PFSK-1 (cell line): ENCODE measurements at regions not wholly inside any gene's neighbourhood (a gene's known extent, or its start where the extent isn't known, plus 50 kb on each side); places are given as distances from the start of the nearest gene placed in this dataset.

Experiments
- FOXP2 ChIP-seq: optimal IDR thresholded peaks from 2 replicates; pipeline ENCODE3; 2011; ENCODE audit warnings: borderline replicate concordance, control low read depth, inconsistent platforms; ENCODE audit not compliant: insufficient read depth; ENCODE audit errors: extremely low read length, extremely low read depth
- POLR2AphosphoS5 ChIP-seq: IDR thresholded peaks from 2 replicates; pipeline ENCODE4 v1.6.1; 2012; ENCODE audit warnings: low read depth, mild to moderate bottlenecking, control low read depth, low read length, moderate library complexity
- SIN3A ChIP-seq: IDR thresholded peaks from 2 replicates; pipeline ENCODE4 v1.6.1; 2012; ENCODE audit warnings: mild to moderate bottlenecking, low read length, moderate library complexity, borderline replicate concordance; ENCODE audit not compliant: insufficient read depth
- TAF1 ChIP-seq: IDR thresholded peaks from 2 replicates; pipeline ENCODE4 v1.6.1; 2012; ENCODE audit warnings: low read length, control low read depth, borderline replicate concordance; ENCODE audit not compliant: insufficient read depth
- TF ChIP-seq, protein P1 (sequence below), 2 experiments: IDR thresholded peaks; 2 replicates each; pipeline versions ENCODE4 v1.6.1 to v1.8.0; 2011 to 2012; ENCODE audit warnings: low read depth in 2 of 2, low read length in 2 of 2, control low read depth in 1 of 2, inconsistent platforms in 1 of 2, mild to moderate bottlenecking in 1 of 2, moderate library complexity in 1 of 2; ENCODE audit not compliant: insufficient read depth in 1 of 2

DNA sequence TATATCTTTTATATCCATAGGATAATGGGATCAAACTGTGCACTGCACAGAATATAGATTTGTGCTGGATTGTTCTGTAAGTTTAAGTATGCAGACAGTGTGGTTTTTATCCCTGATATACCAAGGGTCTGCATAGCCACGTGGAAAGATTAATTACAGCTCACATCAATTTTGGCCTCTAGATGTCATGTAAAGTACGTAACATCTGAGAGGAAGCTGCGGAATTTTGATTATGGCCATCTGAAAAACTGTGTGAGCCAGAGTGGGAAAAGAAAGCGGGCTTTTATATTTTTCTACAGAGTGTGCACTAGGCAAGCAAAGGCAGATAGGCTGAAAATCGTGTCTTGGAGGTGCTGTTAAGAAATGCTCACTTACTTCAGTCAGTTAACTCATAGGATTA, 562.7 kb downstream of the GBE1 start:
- TF ChIP-seq POLR2AphosphoS5: no peak
- TF ChIP-seq, protein P1, sequence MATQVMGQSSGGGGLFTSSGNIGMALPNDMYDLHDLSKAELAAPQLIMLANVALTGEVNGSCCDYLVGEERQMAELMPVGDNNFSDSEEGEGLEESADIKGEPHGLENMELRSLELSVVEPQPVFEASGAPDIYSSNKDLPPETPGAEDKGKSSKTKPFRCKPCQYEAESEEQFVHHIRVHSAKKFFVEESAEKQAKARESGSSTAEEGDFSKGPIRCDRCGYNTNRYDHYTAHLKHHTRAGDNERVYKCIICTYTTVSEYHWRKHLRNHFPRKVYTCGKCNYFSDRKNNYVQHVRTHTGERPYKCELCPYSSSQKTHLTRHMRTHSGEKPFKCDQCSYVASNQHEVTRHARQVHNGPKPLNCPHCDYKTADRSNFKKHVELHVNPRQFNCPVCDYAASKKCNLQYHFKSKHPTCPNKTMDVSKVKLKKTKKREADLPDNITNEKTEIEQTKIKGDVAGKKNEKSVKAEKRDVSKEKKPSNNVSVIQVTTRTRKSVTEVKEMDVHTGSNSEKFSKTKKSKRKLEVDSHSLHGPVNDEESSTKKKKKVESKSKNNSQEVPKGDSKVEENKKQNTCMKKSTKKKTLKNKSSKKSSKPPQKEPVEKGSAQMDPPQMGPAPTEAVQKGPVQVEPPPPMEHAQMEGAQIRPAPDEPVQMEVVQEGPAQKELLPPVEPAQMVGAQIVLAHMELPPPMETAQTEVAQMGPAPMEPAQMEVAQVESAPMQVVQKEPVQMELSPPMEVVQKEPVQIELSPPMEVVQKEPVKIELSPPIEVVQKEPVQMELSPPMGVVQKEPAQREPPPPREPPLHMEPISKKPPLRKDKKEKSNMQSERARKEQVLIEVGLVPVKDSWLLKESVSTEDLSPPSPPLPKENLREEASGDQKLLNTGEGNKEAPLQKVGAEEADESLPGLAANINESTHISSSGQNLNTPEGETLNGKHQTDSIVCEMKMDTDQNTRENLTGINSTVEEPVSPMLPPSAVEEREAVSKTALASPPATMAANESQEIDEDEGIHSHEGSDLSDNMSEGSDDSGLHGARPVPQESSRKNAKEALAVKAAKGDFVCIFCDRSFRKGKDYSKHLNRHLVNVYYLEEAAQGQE (IDR thresholded peaks at IDR 0.05; ENCODE audit: insufficient read depth in 1 of 2, low read depth in 2 of 2, low read length in 2 of 2): no peak
- no peak for TF ChIP-seq SIN3A
- no peak for TF ChIP-seq TAF1
- no peak for TF ChIP-seq FOXP2
